GM21360 (cell line): ENCODE measurements at regions not wholly inside any gene's neighbourhood (a gene's known extent, or its start where the extent isn't known, plus 50 kb on each side); places are given as distances from the start of the nearest gene placed in this dataset.
A peak's percentile ranks its signal among the peaks of the same experiment; 100 is the strongest.
"Not testable (repeated sequence)": the region's sequence is repeated elsewhere in the genome, so short reads cannot be mapped to it uniquely, and the experiment has no call there.

Source experiments
- ATAC-seq: cut with Tn5 transposase; IDR thresholded peaks from one replicate; pipeline ENCODE4 v1.9.1; 2021; ENCODE audit warnings: mild to moderate bottlenecking, moderate library complexity; ENCODE audit not compliant: unreplicated experiment

DNA sequence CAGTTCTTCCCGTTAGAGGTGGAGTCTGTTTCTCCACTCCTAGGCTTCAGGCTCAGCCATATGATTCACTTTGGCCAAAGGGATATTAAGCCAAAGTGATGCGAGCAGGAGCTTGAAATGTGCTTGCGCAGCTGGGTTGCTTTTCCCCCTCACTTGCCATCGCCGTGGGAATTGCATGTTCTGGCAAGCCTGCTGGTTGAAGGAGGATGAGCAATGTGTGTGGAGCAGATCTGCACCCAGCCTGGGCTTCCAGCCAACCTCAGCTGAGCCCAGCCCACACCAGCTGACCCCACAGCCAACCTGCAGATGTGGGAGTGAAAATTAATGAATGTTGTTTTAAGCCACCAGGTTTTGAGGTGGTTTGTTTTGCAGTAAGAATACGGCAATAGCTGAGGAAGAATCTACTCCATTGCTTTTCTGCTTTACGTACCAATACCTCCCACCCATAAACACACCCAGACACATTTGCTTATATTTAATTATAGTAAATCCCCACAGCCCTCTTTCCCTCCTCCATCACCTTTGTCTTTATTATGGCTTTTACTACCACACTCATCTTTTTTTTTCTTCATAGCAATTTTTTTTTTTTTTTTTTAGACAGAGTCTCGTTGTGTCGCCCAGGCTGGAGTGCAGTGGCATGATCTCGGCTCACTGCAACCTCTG lies 132.8 kb upstream of the FUNDC1 start:
- ATAC-seq, result no peak

DNA sequence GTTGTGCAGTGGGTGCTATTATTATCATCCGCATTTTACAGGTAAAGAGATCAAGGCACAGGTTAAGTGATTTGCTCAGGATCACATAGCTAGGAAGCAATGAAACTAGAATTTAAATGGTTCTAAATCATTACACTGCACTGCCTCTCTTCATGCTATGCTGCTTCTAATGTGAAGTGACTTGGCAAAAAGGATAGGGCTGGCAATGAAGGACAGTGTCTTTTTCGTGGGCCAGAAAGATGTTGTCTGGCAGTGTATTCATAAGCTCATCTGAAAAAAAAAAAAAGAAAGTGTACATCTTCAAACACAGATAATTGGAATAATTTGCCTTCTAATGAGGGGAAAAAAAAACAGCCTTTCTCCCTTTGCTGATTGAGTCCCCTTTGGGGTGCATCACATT lies 132.2 kb upstream of the FUNDC1 start:
- no peak for ATAC-seq

DNA sequence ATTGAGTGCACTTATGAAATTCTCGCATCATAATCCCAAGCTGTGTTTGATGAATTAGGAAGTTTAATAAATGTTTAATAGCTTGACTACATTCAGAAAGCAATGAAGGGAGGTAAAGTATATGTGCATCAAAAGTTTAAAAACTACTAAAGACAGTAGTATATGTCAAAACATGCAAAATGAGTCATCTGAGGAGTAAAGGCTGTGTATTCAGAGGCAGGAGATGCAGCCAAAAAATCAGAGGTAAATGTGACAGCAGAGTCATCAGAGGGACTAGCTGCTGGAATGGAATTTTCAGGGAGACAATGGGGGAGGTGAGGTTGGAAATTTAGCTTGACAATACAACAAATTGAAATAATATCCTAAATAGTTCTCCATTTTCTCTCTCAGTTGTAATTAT lies 127.0 kb upstream of the FUNDC1 start:
- ATAC-seq, result no peak

DNA sequence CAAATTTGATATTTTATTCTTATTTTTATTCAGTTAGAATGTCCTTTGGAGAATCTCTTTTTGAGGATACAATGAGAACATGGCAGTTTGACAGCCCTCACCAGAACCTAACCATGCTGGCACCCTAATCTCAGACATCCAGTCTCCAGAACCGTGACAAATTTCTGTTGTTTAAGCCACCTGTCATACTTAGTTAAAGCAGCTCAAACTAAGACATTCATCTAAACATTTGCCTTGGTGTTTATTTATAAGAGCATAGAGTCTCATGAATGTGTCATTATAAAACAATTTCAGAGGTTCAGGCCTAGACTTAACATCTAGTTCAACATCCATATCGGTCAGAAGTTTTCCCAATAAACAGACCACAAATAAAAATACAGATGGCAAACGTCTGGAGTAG lies 125.1 kb upstream of the FUNDC1 start:
- ATAC-seq, result no peak

GRCh38 chrX:44657718-44658246 lies 115.1 kb upstream of the FUNDC1 start:
- ATAC-seq, result not testable (repeated sequence)

DNA sequence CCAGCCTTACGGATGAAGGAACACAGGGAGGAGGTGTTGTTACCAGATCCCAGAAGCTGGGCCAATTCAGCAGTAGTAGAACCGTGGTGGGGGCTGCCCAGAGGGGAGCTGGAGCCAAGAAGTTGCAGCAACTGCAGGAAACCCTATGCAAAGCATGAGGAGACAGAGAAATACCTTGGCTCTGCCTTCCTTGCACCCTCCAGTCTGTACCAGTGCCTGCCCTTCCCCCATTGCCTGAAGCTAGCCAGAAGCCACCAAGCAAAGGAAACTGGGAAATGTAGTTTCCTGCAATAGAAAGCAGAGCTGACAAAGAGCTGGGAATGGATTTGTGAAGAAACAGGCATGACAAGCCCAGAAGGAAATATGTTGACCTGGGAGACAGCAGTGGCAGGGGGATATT lies 108.7 kb upstream of the FUNDC1 start:
- no peak for ATAC-seq

GRCh38 chrX:44643723-44644122 lies 101.1 kb upstream of the FUNDC1 start:
- no peak for ATAC-seq

- no peak for ATAC-seq
Measured at GRCh38 chrX:44637282-44637681, 94.6 kb upstream of the FUNDC1 start.

DNA sequence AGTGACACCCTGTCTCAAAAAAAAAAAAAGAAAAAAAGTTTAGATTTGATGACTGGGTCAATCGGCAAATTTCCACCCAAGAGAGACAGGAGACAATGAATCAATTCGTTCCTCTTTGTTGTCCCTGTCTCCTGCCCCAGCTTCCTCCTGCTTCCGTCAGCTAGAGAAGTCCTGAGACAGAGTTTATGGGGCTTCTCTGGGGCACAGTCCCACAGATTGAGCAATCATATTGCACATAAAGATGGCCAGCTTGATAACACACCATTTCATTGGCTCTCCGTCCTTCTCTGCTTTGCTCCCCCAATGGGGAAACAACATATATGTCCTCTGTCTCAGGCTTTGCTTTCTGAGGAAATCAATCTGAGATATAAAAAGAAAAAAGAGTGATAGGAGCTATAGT lies 78.4 kb upstream of the FUNDC1 start:
- no peak for ATAC-seq

- ATAC-seq, result no peak
Measured at GRCh38 chrX:44619039-44619438, 76.4 kb upstream of the FUNDC1 start.

DNA sequence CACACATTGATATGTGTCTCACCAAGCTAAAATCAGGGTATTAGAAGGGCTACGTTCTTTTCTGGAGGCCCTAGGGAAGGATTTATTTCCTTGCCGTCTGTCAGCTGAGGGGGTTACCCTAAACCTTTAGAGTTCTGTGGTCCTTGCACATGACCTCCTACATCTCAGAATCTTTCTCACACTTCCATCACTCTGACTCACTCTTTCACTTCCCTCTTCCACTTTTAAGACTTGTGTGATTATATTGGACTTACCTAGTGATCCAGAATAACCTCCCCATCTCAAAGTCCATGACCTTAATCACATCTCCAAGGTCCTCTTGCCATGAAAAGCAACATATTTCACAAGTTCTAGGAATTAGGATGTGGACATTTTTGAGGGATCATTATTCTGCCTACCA lies 53.6 kb upstream of the FUNDC1 start:
- peak; percentile 98 for ATAC-seq
